HepG2 (cell line): ENCODE measurements at regions not wholly inside any gene's neighbourhood (a gene's known extent, or its start where the extent isn't known, plus 50 kb on each side); places are given as distances from the start of the nearest gene placed in this dataset.

Source experiments
- ARID3A ChIP-seq: IDR thresholded peaks from 2 replicates; pipeline ENCODE4 v1.6.1; 2012; ENCODE audit warnings: low read depth, low read length, improper control_type of control experiment
- ASH2L ChIP-seq: fragments of 300-600, 200-600 bp; sonication (generic); IDR thresholded peaks from 2 replicates; pipeline ENCODE4 v1.7.0; 2017; ENCODE audit warnings: low read depth, mild to moderate bottlenecking, moderate library complexity, mixed read lengths, low read length; ENCODE audit not compliant: insufficient read length
- BCL6 ChIP-seq: IDR thresholded peaks from 2 replicates; pipeline ENCODE4 v1.6.1; 2016; ENCODE audit warnings: missing genetic modification reagents, missing compliant biosample characterization
- CENPX ChIP-seq: sonication (generic); formaldehyde crosslinking; IDR thresholded peaks from 2 replicates; pipeline ENCODE4 v1.9.0; 2021; ENCODE audit warnings: mild to moderate bottlenecking, missing genetic modification reagents, moderate library complexity
- CREM ChIP-seq, 2 experiments: sonication (generic) in 1 of 2; formaldehyde crosslinking in 1 of 2; IDR thresholded peaks; 2 replicates each; pipeline versions ENCODE4 v1.4.0 to v1.6.1; 2016 to 2020; ENCODE audit warnings: antibody characterized with exemption in 1 of 2, mild to moderate bottlenecking in 1 of 2, missing genetic modification reagents in 1 of 2
- DPF2 ChIP-seq: sonication (generic); formaldehyde crosslinking; IDR thresholded peaks from 2 replicates; pipeline ENCODE4 v1.4.0; 2020; ENCODE audit warnings: mild to moderate bottlenecking, low read depth, missing genetic modification reagents, borderline replicate concordance
- FOSL1 ChIP-seq: sonication (generic); formaldehyde crosslinking; IDR thresholded peaks from 2 replicates; pipeline ENCODE4 v1.9.0; 2021; ENCODE audit warnings: missing genetic modification reagents, borderline replicate concordance
- GATA4 ChIP-seq: sonication (generic); IDR thresholded peaks from 2 replicates; pipeline ENCODE4 v1.6.1; 2016; ENCODE audit warnings: antibody characterized with exemption, low read depth, borderline replicate concordance
- HNF4G ChIP-seq, 2 experiments: sonication (generic) in 1 of 2; formaldehyde crosslinking in 1 of 2; IDR thresholded peaks; 2 replicates each; pipeline versions ENCODE4 v1.4.0 to v1.6.1; 2011 to 2020; ENCODE audit warnings: borderline replicate concordance in 2 of 2, low read depth in 2 of 2, mild to moderate bottlenecking in 2 of 2, low read length in 1 of 2, missing genetic modification reagents in 1 of 2, moderate library complexity in 1 of 2
- HNRNPL ChIP-seq: fragments of 200-400 bp; formaldehyde crosslinking; IDR thresholded peaks from 2 replicates; pipeline ENCODE4 v1.6.1; 2017; ENCODE audit warnings: mild to moderate bottlenecking, low read depth, low read length
- JUND ChIP-seq: sonication (generic); formaldehyde crosslinking; IDR thresholded peaks from 2 replicates; pipeline ENCODE4 v1.8.0; 2022; ENCODE audit warnings: mild to moderate bottlenecking, missing genetic modification reagents
- MAX ChIP-seq: IDR thresholded peaks from 2 replicates; pipeline ENCODE4 v1.6.1; 2012; ENCODE audit warnings: inconsistent platforms
- PITX1 ChIP-seq: sonication (generic); formaldehyde crosslinking; IDR thresholded peaks from 2 replicates; pipeline ENCODE4 v1.5.1; 2020; ENCODE audit warnings: mild to moderate bottlenecking, missing genetic modification reagents
- TOE1 ChIP-seq: sonication (generic); formaldehyde crosslinking; IDR thresholded peaks from 2 replicates; pipeline ENCODE4 v1.4.0; 2020; ENCODE audit warnings: mild to moderate bottlenecking, missing genetic modification reagents
- TRIM24 ChIP-seq: sonication (generic); formaldehyde crosslinking; IDR thresholded peaks from 2 replicates; pipeline ENCODE4 v1.8.0; 2022; ENCODE audit warnings: mild to moderate bottlenecking, missing genetic modification reagents
- ZC3H4 ChIP-seq: sonication (generic); formaldehyde crosslinking; IDR thresholded peaks from 2 replicates; pipeline ENCODE4 v1.4.0; 2020; ENCODE audit warnings: missing genetic modification reagents, borderline replicate concordance
- ZNF10 ChIP-seq: sonication (generic); formaldehyde crosslinking; IDR thresholded peaks from 2 replicates; pipeline ENCODE4 v1.4.0; 2020; ENCODE audit warnings: mild to moderate bottlenecking, low read depth, missing genetic modification reagents, borderline replicate concordance
- ZNF138 ChIP-seq: sonication (generic); formaldehyde crosslinking; IDR thresholded peaks from 2 replicates; pipeline ENCODE4 v1.5.0; 2020; ENCODE audit warnings: mild to moderate bottlenecking, low read depth, missing genetic modification reagents
- ZNF17 ChIP-seq: sonication (generic); formaldehyde crosslinking; IDR thresholded peaks from 2 replicates; pipeline ENCODE4 v1.5.0; 2020; ENCODE audit warnings: mild to moderate bottlenecking, missing genetic modification reagents
- ZNF280B ChIP-seq: sonication (generic); formaldehyde crosslinking; IDR thresholded peaks from 2 replicates; pipeline ENCODE4 v1.5.0; 2020; ENCODE audit warnings: missing genetic modification reagents, mild to moderate bottlenecking, borderline replicate concordance
- ZNF468 ChIP-seq: sonication (generic); formaldehyde crosslinking; IDR thresholded peaks from 2 replicates; pipeline ENCODE4 v1.8.0; 2022; ENCODE audit warnings: mild to moderate bottlenecking, moderate library complexity, missing genetic modification reagents
- ZNF558 ChIP-seq: sonication (generic); formaldehyde crosslinking; IDR thresholded peaks from 2 replicates; pipeline ENCODE4 v1.9.0; 2022; ENCODE audit warnings: mild to moderate bottlenecking, missing genetic modification reagents, borderline replicate concordance
- ZNF589 ChIP-seq: sonication (generic); formaldehyde crosslinking; conservative IDR thresholded peaks from 2 replicates; pipeline ENCODE4 v1.8.0; 2022; ENCODE audit warnings: mild to moderate bottlenecking, moderate library complexity, missing genetic modification reagents
- ZNF614 ChIP-seq: IDR thresholded peaks from 2 replicates; pipeline ENCODE4 v1.6.1; 2018; ENCODE audit warnings: missing biosample characterization, missing genetic modification reagents, inconsistent platforms, borderline replicate concordance
- ZNF703 ChIP-seq: sonication (generic); formaldehyde crosslinking; IDR thresholded peaks from 2 replicates; pipeline ENCODE4 v1.5.1; 2020; ENCODE audit warnings: missing genetic modification reagents, mild to moderate bottlenecking, moderate library complexity, borderline replicate concordance
- ZNF768 ChIP-seq: sonication (generic); formaldehyde crosslinking; IDR thresholded peaks from 2 replicates; pipeline ENCODE4 v1.4.0; 2020; ENCODE audit warnings: missing genetic modification reagents
- ZNF792 ChIP-seq: IDR thresholded peaks from 2 replicates; pipeline ENCODE4 v1.6.1; 2016
- ZSCAN12 ChIP-seq: sonication (generic); formaldehyde crosslinking; IDR thresholded peaks from 2 replicates; pipeline ENCODE4 v1.9.0; 2021; ENCODE audit warnings: mild to moderate bottlenecking, missing genetic modification reagents

- TF ChIP-seq ARID3A (peak; percentile 95), GATA4 (peak; percentile 91; the same call in 1 of the 2 replicates), FOSL1 (CRISPR knock-in tag) (no peak), ZNF792 (CRISPR knock-in tag) (peak; percentile 40; the same call in 1 of the 2 replicates), TRIM24 (CRISPR knock-in tag) (no peak), JUND (peak; percentile 46; the same call in 1 of the 2 replicates), MAX (0 out of 2 replicates have a peak, but pooled peaks have one; percentile 23), TOE1 (CRISPR knock-in tag) (peak; percentile 76; the same call in 1 of the 2 replicates), ZSCAN12 (CRISPR knock-in tag) (no peak), ZNF138 (CRISPR knock-in tag) (no peak), ZNF280B (CRISPR knock-in tag) (no peak), ZNF17 (CRISPR knock-in tag) (no peak), ZNF703 (no peak), ZNF768 (no peak), ZNF558 (no peak), ZNF614 (CRISPR knock-in tag) (peak; percentile 77; the same call in 1 of the 2 replicates), ASH2L (peak; percentile 98), PITX1 (CRISPR knock-in tag) (peak; percentile 52), ZNF10 (CRISPR knock-in tag) (no peak), ZNF468 (CRISPR knock-in tag) (no peak), BCL6 (CRISPR knock-in tag) (peak; percentile 96), ZC3H4 (CRISPR knock-in tag) (no peak), CREM (IDR thresholded peaks at IDR 0.05) (peak; percentile 95), CREM (CRISPR knock-in tag; IDR thresholded peaks at IDR 0.05) (no peak), HNRNPL (no peak), ZNF589 (CRISPR knock-in tag) (no peak), HNF4G (IDR thresholded peaks at IDR 0.05; ENCODE audit: borderline replicate concordance, low read depth, low read length) (peak; percentile 76), HNF4G (CRISPR knock-in tag; IDR thresholded peaks at IDR 0.05; ENCODE audit: borderline replicate concordance, low read depth) (no peak), DPF2 (peak; percentile 81; the same call in 1 of the 2 replicates), CENPX (no peak)
Measured at GRCh38 chr2:145822892-145823534, 1303.1 kb upstream of the ZEB2 start (continued).
